Mucosa of descending colon (tissue), 3 donors: ENCODE measurements at regions not wholly inside any gene's neighbourhood (a gene's known extent, or its start where the extent isn't known, plus 50 kb on each side); places are given as distances from the start of the nearest gene placed in this dataset.
A peak's percentile ranks its signal among the peaks of the same experiment; 100 is the strongest.

Source experiments
- ATAC-seq: fragments of 200-7000 bp; cut with Tn5 transposase; one replicate; pipeline ENCODE4 v1.9.1; 2020; ENCODE audit warnings: mild to moderate bottlenecking, moderate library complexity
- DNase-seq, 3 donors: peaks; one replicate each; pipeline ENCODE4 v3.0.0-alpha.2; 2020
- H3K36me3 ChIP-seq: fragments of 200-600 bp; one replicate; pipeline ENCODE4 v1.8.0; 2021; ENCODE audit warnings: low read depth, mild to moderate bottlenecking
- H3K4me1 ChIP-seq: fragments of 200-600 bp; one replicate; pipeline ENCODE4 v1.8.0; 2021; ENCODE audit warnings: low read depth, mild to moderate bottlenecking
- H3K4me3 ChIP-seq: fragments of 200-600 bp; one replicate; pipeline ENCODE4 v1.8.0; 2021; ENCODE audit warnings: mild to moderate bottlenecking
- H3K9me3 ChIP-seq: fragments of 200-600 bp; one replicate; pipeline ENCODE4 v1.8.0; 2021; ENCODE audit warnings: mild to moderate bottlenecking
- CTCF ChIP-seq: fragments of 200-600 bp; IDR thresholded peaks from one replicate; pipeline ENCODE4 v1.8.0; 2022; ENCODE audit warnings: antibody characterized with exemption, mild to moderate bottlenecking
- intact Hi-C, 2 donors: fragments of 100-400 bp; cut with DNase I in 1 of 2; cut with micrococcal nuclease in 1 of 2; formaldehyde crosslinking; loops; one replicate each; pipeline versions ENCODE4 v1.11.0 to v1.11.1; 2022; cut with DNase I, micrococcal nuclease
- donor health status: DM: no; HTN: no; CAD: no; lungs with moderate emphysema.
- donor health status: DM: no; HTN: no; CAD: no.
- donor health status: DM: no; HTN: yes; CAD: no.

- no peak for TF ChIP-seq CTCF
- intact Hi-C loops: no loop called here
- Histone ChIP-seq H3K4me3 (no peak overlapping the region), H3K9me3 (no peaks in the 10 kb centered on the region), H3K4me1 (no peaks in the 10 kb centered on the region), H3K36me3 (no peaks in the 10 kb centered on the region)
- ATAC-seq (no peak), DNase-seq (no peak)
These were observed 71.7 kb upstream of the AGTR1 start for GRCh38 chr3:148625991-148626390.

- Histone ChIP-seq H3K36me3 (no peaks in the 10 kb centered on the region), H3K4me3 (no peak overlapping the region), H3K9me3 (no peaks in the 10 kb centered on the region), H3K4me1 (no peaks in the 10 kb centered on the region)
- intact Hi-C loops: no loop called here
- no peak for TF ChIP-seq CTCF
- DNase-seq (no peak), ATAC-seq (no peak)
These were observed 68.7 kb upstream of the AGTR1 start for GRCh38 chr3:148629006-148629405.

- ATAC-seq (no peak), DNase-seq (peak in 1 of 3 donors; percentile 13)
- Histone ChIP-seq H3K4me3 (no peak overlapping the region), H3K36me3 (no peaks in the 10 kb centered on the region), H3K4me1 (no peaks in the 10 kb centered on the region), H3K9me3 (no peaks in the 10 kb centered on the region)
- no peak for TF ChIP-seq CTCF
- intact Hi-C loops: no loop called here
These were observed 66.4 kb upstream of the AGTR1 start for GRCh38 chr3:148631124-148631903.

- no peak for TF ChIP-seq CTCF
- no peak for DNase-seq
- no peaks in the 10 kb centered on the region for H3K4me1 ChIP-seq
- ATAC-seq: no peak
- H3K4me3 ChIP-seq: no peak overlapping the region
- H3K36me3 ChIP-seq: no peaks in the 10 kb centered on the region
- no peaks in the 10 kb centered on the region for H3K9me3 ChIP-seq
- intact Hi-C loops: no loop called here
These were observed 56.0 kb upstream of the AGTR1 start for GRCh38 chr3:148641722-148642121.

- Histone ChIP-seq H3K9me3 (no peaks in the 10 kb centered on the region), H3K4me1 (no peaks in the 10 kb centered on the region), H3K36me3 (no peaks in the 10 kb centered on the region), H3K4me3 (no peak overlapping the region)
- intact Hi-C loops: no loop called here
- no peak for TF ChIP-seq CTCF
- DNase-seq (no peak), ATAC-seq (no peak)
These were observed 55.5 kb upstream of the AGTR1 start for GRCh38 chr3:148642214-148642613.

GRCh38 chr3:148642616-148643015 lies 55.1 kb upstream of the AGTR1 start:
- no peak for DNase-seq
- no peak overlapping the region for H3K4me3 ChIP-seq
- ATAC-seq: peak; percentile 56
- intact Hi-C loops: no loop called here
- no peaks in the 10 kb centered on the region for H3K36me3 ChIP-seq
- no peaks in the 10 kb centered on the region for H3K9me3 ChIP-seq
- TF ChIP-seq CTCF: no peak
- H3K4me1 ChIP-seq: no peaks in the 10 kb centered on the region
